ENCODE measurements at regions not wholly inside any gene's neighbourhood (a gene's known extent, or its start where the extent isn't known, plus 50 kb on each side); places are given as distances from the start of the nearest gene placed in this dataset.

DNA sequence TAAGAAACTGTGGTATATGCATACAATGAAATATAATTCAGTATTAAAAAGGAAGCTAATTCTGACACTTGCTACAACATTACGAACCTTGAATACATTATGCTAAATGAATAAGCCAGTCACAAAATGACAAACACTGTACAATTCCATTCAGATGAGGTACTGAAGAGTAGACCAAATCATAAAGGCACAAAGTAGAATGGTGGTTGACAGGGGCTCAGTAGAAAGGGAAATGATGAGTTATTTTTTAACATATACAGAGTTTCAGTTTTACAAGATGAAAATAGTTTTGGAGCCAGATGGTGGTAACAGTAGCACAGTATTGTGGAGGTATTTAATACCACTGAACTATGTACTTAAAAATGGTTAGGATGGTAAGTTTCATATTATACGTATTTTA, 254.6 kb upstream of the RBMS3 start:
- TF ChIP-seq CEBPB (IDR thresholded peaks at IDR 0.05) (no peak), YY1 (IDR thresholded peaks at IDR 0.05; ENCODE audit: low read depth) (no peak), FOXM1 (IDR thresholded peaks at IDR 0.05; ENCODE audit: borderline replicate concordance, low read depth) (no peak), CREB1 (IDR thresholded peaks at IDR 0.05; ENCODE audit: low read depth) (no peak), EP300 (IDR thresholded peaks at IDR 0.05; ENCODE audit: borderline replicate concordance) (no peak), TEAD4 (IDR thresholded peaks at IDR 0.05) (no peak), TAF1 (IDR thresholded peaks at IDR 0.05; ENCODE audit: low read depth) (no peak), RAD21 (IDR thresholded peaks at IDR 0.05; ENCODE audit: low read depth) (no peak), TCF12 (IDR thresholded peaks at IDR 0.05; ENCODE audit: low read depth) (no peak)
- TF ChIP-seq, protein P1, sequence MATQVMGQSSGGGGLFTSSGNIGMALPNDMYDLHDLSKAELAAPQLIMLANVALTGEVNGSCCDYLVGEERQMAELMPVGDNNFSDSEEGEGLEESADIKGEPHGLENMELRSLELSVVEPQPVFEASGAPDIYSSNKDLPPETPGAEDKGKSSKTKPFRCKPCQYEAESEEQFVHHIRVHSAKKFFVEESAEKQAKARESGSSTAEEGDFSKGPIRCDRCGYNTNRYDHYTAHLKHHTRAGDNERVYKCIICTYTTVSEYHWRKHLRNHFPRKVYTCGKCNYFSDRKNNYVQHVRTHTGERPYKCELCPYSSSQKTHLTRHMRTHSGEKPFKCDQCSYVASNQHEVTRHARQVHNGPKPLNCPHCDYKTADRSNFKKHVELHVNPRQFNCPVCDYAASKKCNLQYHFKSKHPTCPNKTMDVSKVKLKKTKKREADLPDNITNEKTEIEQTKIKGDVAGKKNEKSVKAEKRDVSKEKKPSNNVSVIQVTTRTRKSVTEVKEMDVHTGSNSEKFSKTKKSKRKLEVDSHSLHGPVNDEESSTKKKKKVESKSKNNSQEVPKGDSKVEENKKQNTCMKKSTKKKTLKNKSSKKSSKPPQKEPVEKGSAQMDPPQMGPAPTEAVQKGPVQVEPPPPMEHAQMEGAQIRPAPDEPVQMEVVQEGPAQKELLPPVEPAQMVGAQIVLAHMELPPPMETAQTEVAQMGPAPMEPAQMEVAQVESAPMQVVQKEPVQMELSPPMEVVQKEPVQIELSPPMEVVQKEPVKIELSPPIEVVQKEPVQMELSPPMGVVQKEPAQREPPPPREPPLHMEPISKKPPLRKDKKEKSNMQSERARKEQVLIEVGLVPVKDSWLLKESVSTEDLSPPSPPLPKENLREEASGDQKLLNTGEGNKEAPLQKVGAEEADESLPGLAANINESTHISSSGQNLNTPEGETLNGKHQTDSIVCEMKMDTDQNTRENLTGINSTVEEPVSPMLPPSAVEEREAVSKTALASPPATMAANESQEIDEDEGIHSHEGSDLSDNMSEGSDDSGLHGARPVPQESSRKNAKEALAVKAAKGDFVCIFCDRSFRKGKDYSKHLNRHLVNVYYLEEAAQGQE (IDR thresholded peaks at IDR 0.05; ENCODE audit: low read depth) = no peak
- TF ChIP-seq, protein P2, sequence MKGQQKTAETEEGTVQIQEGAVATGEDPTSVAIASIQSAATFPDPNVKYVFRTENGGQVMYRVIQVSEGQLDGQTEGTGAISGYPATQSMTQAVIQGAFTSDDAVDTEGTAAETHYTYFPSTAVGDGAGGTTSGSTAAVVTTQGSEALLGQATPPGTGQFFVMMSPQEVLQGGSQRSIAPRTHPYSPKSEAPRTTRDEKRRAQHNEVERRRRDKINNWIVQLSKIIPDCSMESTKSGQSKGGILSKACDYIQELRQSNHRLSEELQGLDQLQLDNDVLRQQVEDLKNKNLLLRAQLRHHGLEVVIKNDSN (IDR thresholded peaks at IDR 0.05) = no peak
- TF ChIP-seq, protein P3, sequence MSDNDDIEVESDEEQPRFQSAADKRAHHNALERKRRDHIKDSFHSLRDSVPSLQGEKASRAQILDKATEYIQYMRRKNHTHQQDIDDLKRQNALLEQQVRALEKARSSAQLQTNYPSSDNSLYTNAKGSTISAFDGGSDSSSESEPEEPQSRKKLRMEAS (IDR thresholded peaks at IDR 0.05) = no peak
